ENCODE measurements at regions not wholly inside any gene's neighbourhood (a gene's known extent, or its start where the extent isn't known, plus 50 kb on each side); places are given as distances from the start of the nearest gene placed in this dataset.

DNA sequence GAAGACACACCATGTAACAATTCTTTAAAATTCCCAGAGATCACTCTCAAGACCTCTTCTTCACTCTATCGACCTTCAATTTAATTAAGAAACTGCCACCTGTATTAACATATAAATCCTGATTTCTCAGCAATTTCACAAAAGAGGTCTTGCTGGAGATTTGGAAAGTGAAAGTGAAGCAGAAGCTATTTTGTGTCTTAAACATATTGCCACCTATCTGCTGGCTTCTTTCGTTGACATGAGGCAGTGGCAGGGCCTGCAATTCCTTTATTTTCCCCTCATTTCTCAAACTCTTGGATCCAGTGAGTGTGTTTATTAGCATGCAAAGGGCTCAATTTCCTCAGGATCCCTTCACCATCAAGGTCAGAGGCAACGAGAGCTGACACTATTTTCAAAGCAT lies 780.2 kb upstream of the SLITRK1 start:
- H3K9me3 ChIP-seq (ENCODE audit: low read length): no peaks in the 10 kb centered on the region
- no peak for TF ChIP-seq CTCF (conservative IDR thresholded peaks at IDR 0.05; ENCODE audit: low read depth, low read length)
- no peak for TF ChIP-seq EZH2 (IDR thresholded peaks at IDR 0.05; ENCODE audit: low read length, unreplicated experiment)
- TF ChIP-seq EZH2phosphoT487 (IDR thresholded peaks at IDR 0.05; ENCODE audit: borderline replicate concordance, low read length): no peak
- H3K4me1 ChIP-seq (ENCODE audit: insufficient read depth, low read length): no peaks in the 10 kb centered on the region
- H3K27ac ChIP-seq (ENCODE audit: low read length): no peak overlapping the region
- ChIA-PET POLR2A (ENCODE audit: unreplicated experiment) (no interaction called here), CTCF (no interaction called here)
- no peaks in the 10 kb centered on the region for H3K79me2 ChIP-seq (ENCODE audit: low read length)
- DNase-seq: no peak
- no peak overlapping the region for H3K9ac ChIP-seq (ENCODE audit: low read length)
- H3K9me2 ChIP-seq (replicated peaks; ENCODE audit: low read length): no peaks in the 10 kb centered on the region
- H2AFZ ChIP-seq (ENCODE audit: low read length): no peak overlapping the region
- no peak overlapping the region for H3K4me3 ChIP-seq (ENCODE audit: low read length)
- no peak overlapping the region for H3K4me2 ChIP-seq (ENCODE audit: low read length)
- no peaks in the 10 kb centered on the region for H3F3A ChIP-seq (ENCODE audit: low read length, unreplicated experiment)
- H4K20me1 ChIP-seq (ENCODE audit: low read length): no peaks in the 10 kb centered on the region
- BruUV-seq (replicated peaks): no TSS peak
- no peak for ATAC-seq
- H3K36me3 ChIP-seq (ENCODE audit: low read depth, low read length): no peaks in the 10 kb centered on the region
- intact Hi-C loops (cut with micrococcal nuclease): no loop called here
- H3K27me3 ChIP-seq (ENCODE audit: low read length): no peaks in the 10 kb centered on the region

GRCh38 chr13:84661718-84662117 lies 779.4 kb upstream of the SLITRK1 start:
- H4K20me1 ChIP-seq (ENCODE audit: low read length): no peaks in the 10 kb centered on the region
- no peaks in the 10 kb centered on the region for H3K9me2 ChIP-seq (replicated peaks; ENCODE audit: low read length)
- no peak overlapping the region for H2AFZ ChIP-seq (ENCODE audit: low read length)
- DNase-seq (no peak), ATAC-seq (no peak)
- H3K27ac ChIP-seq (ENCODE audit: low read length): no peak overlapping the region
- no peak overlapping the region for H3K4me2 ChIP-seq (ENCODE audit: low read length)
- no peaks in the 10 kb centered on the region for H3F3A ChIP-seq (ENCODE audit: low read length, unreplicated experiment)
- no peak overlapping the region for H3K4me3 ChIP-seq (ENCODE audit: low read length)
- TF ChIP-seq EZH2phosphoT487 (IDR thresholded peaks at IDR 0.05; ENCODE audit: borderline replicate concordance, low read length) (no peak), CTCF (conservative IDR thresholded peaks at IDR 0.05; ENCODE audit: low read depth, low read length) (no peak), EZH2 (IDR thresholded peaks at IDR 0.05; ENCODE audit: low read length, unreplicated experiment) (no peak)
- CTCF ChIA-PET: no interaction called here
- no peak overlapping the region for H3K9ac ChIP-seq (ENCODE audit: low read length)
- H3K36me3 ChIP-seq (ENCODE audit: low read depth, low read length): no peaks in the 10 kb centered on the region
- no peaks in the 10 kb centered on the region for H3K4me1 ChIP-seq (ENCODE audit: insufficient read depth, low read length)
- H3K9me3 ChIP-seq (ENCODE audit: low read length): no peaks in the 10 kb centered on the region
- intact Hi-C loops (cut with micrococcal nuclease): no loop called here
- POLR2A ChIA-PET (ENCODE audit: unreplicated experiment): no interaction called here
- no peaks in the 10 kb centered on the region for H3K79me2 ChIP-seq (ENCODE audit: low read length)
- H3K27me3 ChIP-seq (ENCODE audit: low read length): no peaks in the 10 kb centered on the region
- BruUV-seq (replicated peaks): no TSS peak

- no peak overlapping the region for H2AFZ ChIP-seq (ENCODE audit: low read length)
- H3K27me3 ChIP-seq (ENCODE audit: low read length): no peaks in the 10 kb centered on the region
- H4K20me1 ChIP-seq (ENCODE audit: low read length): no peaks in the 10 kb centered on the region
- intact Hi-C loops (cut with micrococcal nuclease): no loop called here
- ChIA-PET CTCF (no interaction called here), POLR2A (ENCODE audit: unreplicated experiment) (interaction anchor here (0.6 kb wide), 1 partner anchor 733 kb away, joined by 6 read pairs; no protein-coding TSS in a partner anchor)
- ATAC-seq: peak; percentile 45; the same call in 1 of the 2 replicates
- no peak overlapping the region for H3K4me3 ChIP-seq (ENCODE audit: low read length)
- no peaks in the 10 kb centered on the region for H3K36me3 ChIP-seq (ENCODE audit: low read depth, low read length)
- no peaks in the 10 kb centered on the region for H3K9me3 ChIP-seq (ENCODE audit: low read length)
- TF ChIP-seq EZH2phosphoT487 (IDR thresholded peaks at IDR 0.05; ENCODE audit: borderline replicate concordance, low read length) (no peak), CTCF (conservative IDR thresholded peaks at IDR 0.05; ENCODE audit: low read depth, low read length) (no peak), EZH2 (IDR thresholded peaks at IDR 0.05; ENCODE audit: low read length, unreplicated experiment) (no peak)
- no TSS peak for BruUV-seq (replicated peaks)
- no peaks in the 10 kb centered on the region for H3K4me1 ChIP-seq (ENCODE audit: insufficient read depth, low read length)
- H3K27ac ChIP-seq (ENCODE audit: low read length): no peak overlapping the region
- H3K4me2 ChIP-seq (ENCODE audit: low read length): no peak overlapping the region
- no peaks in the 10 kb centered on the region for H3K79me2 ChIP-seq (ENCODE audit: low read length)
- no peak overlapping the region for H3K9ac ChIP-seq (ENCODE audit: low read length)
- DNase-seq: no peak
- no peaks in the 10 kb centered on the region for H3F3A ChIP-seq (ENCODE audit: low read length, unreplicated experiment)
- H3K9me2 ChIP-seq (replicated peaks; ENCODE audit: low read length): no peaks in the 10 kb centered on the region
Measured at GRCh38 chr13:84659359-84659661, 777.0 kb upstream of the SLITRK1 start.
